ENCODE measurements at regions not wholly inside any gene's neighbourhood (a gene's known extent, or its start where the extent isn't known, plus 50 kb on each side); places are given as distances from the start of the nearest gene placed in this dataset.

- DNase-seq (no peak), ATAC-seq (no peak)
- Mint-ChIP-seq H3K9me3 (no peaks in the 10 kb centered on the region), H3K27me3 (no peaks in the 10 kb centered on the region), H3K4me3 (no peak overlapping the region), H3K36me3 (ENCODE audit: low read depth) (no peaks in the 10 kb centered on the region), H3K27ac (no peak overlapping the region), H3K4me1 (no peaks in the 10 kb centered on the region)
Observed at GRCh38 chr2:4499316-4500030, 796.1 kb downstream of the DCDC2C start.

- DNase-seq (no peak), ATAC-seq (no peak)
- H3K27me3 Mint-ChIP-seq: no peaks in the 10 kb centered on the region
- H3K27ac Mint-ChIP-seq: no peak overlapping the region
- H3K4me3 Mint-ChIP-seq: no peak overlapping the region
- H3K36me3 Mint-ChIP-seq (ENCODE audit: low read depth): no peaks in the 10 kb centered on the region
- H3K4me1 Mint-ChIP-seq: no peaks in the 10 kb centered on the region
- no peaks in the 10 kb centered on the region for H3K9me3 Mint-ChIP-seq
Observed at GRCh38 chr2:4501525-4501924, 798.1 kb downstream of the DCDC2C start.

GRCh38 chr2:4502230-4502843 is 799.0 kb downstream of the DCDC2C start:
- Mint-ChIP-seq H3K4me3 (no peak overlapping the region), H3K4me1 (no peaks in the 10 kb centered on the region), H3K9me3 (no peaks in the 10 kb centered on the region), H3K27me3 (no peaks in the 10 kb centered on the region), H3K27ac (no peak overlapping the region), H3K36me3 (ENCODE audit: low read depth) (no peaks in the 10 kb centered on the region)
- DNase-seq: no peak
- no peak for ATAC-seq

- Mint-ChIP-seq H3K36me3 (ENCODE audit: low read depth) (no peaks in the 10 kb centered on the region), H3K4me1 (no peaks in the 10 kb centered on the region), H3K27ac (no peak overlapping the region), H3K27me3 (no peaks in the 10 kb centered on the region), H3K9me3 (peaks cover 11% of the 10 kb centered on the region), H3K4me3 (no peak overlapping the region)
- no peak for ATAC-seq
- DNase-seq: no peak
Observed at GRCh38 chr2:4507661-4508060, 804.3 kb downstream of the DCDC2C start.

GRCh38 chr2:4515871-4516761 is 812.7 kb downstream of the DCDC2C start:
- H3K9me3 Mint-ChIP-seq: peaks cover 16% of the 10 kb centered on the region
- no peak for ATAC-seq
- no peak overlapping the region for H3K4me3 Mint-ChIP-seq
- H3K36me3 Mint-ChIP-seq (ENCODE audit: low read depth): no peaks in the 10 kb centered on the region
- no peaks in the 10 kb centered on the region for H3K27me3 Mint-ChIP-seq
- H3K27ac Mint-ChIP-seq: no peak overlapping the region
- no peak for DNase-seq
- no peaks in the 10 kb centered on the region for H3K4me1 Mint-ChIP-seq

GRCh38 chr2:4518596-4518995 is 815.2 kb downstream of the DCDC2C start:
- H3K9me3 Mint-ChIP-seq: peaks cover 7% of the 10 kb centered on the region
- H3K27ac Mint-ChIP-seq: no peak overlapping the region
- H3K27me3 Mint-ChIP-seq: no peaks in the 10 kb centered on the region
- ATAC-seq: no peak
- H3K4me3 Mint-ChIP-seq: no peak overlapping the region
- no peak for DNase-seq
- no peaks in the 10 kb centered on the region for H3K4me1 Mint-ChIP-seq
- no peaks in the 10 kb centered on the region for H3K36me3 Mint-ChIP-seq (ENCODE audit: low read depth)

GRCh38 chr2:4522498-4523421 is 819.4 kb downstream of the DCDC2C start:
- DNase-seq (no peak), ATAC-seq (no peak)
- H3K27ac Mint-ChIP-seq: no peak overlapping the region
- no peaks in the 10 kb centered on the region for H3K27me3 Mint-ChIP-seq
- no peaks in the 10 kb centered on the region for H3K36me3 Mint-ChIP-seq (ENCODE audit: low read depth)
- H3K4me3 Mint-ChIP-seq: no peak overlapping the region
- no peaks in the 10 kb centered on the region for H3K9me3 Mint-ChIP-seq
- H3K4me1 Mint-ChIP-seq: no peaks in the 10 kb centered on the region

GRCh38 chr2:4527416-4527815 is 824.0 kb downstream of the DCDC2C start:
- no peaks in the 10 kb centered on the region for H3K27me3 Mint-ChIP-seq
- no peaks in the 10 kb centered on the region for H3K36me3 Mint-ChIP-seq (ENCODE audit: low read depth)
- H3K9me3 Mint-ChIP-seq: peaks cover 8% of the 10 kb centered on the region
- no peak overlapping the region for H3K27ac Mint-ChIP-seq
- H3K4me1 Mint-ChIP-seq: no peaks in the 10 kb centered on the region
- ATAC-seq (no peak), DNase-seq (no peak)
- H3K4me3 Mint-ChIP-seq: no peak overlapping the region

- Mint-ChIP-seq H3K4me3 (no peak overlapping the region), H3K36me3 (ENCODE audit: low read depth) (no peaks in the 10 kb centered on the region), H3K27ac (no peak overlapping the region), H3K4me1 (no peaks in the 10 kb centered on the region), H3K27me3 (no peaks in the 10 kb centered on the region), H3K9me3 (peaks cover 8% of the 10 kb centered on the region)
- DNase-seq: no peak
- ATAC-seq: no peak
Observed at GRCh38 chr2:4528246-4528645, 824.9 kb downstream of the DCDC2C start.

GRCh38 chr2:4528773-4529172 is 825.4 kb downstream of the DCDC2C start:
- Mint-ChIP-seq H3K4me1 (no peaks in the 10 kb centered on the region), H3K9me3 (peaks cover 13% of the 10 kb centered on the region), H3K36me3 (ENCODE audit: low read depth) (no peaks in the 10 kb centered on the region), H3K27me3 (no peaks in the 10 kb centered on the region), H3K27ac (no peak overlapping the region), H3K4me3 (no peak overlapping the region)
- no peak for DNase-seq
- ATAC-seq: no peak

GRCh38 chr2:4529738-4530137 is 826.4 kb downstream of the DCDC2C start:
- no peak overlapping the region for H3K4me3 Mint-ChIP-seq
- H3K36me3 Mint-ChIP-seq (ENCODE audit: low read depth): no peaks in the 10 kb centered on the region
- H3K27me3 Mint-ChIP-seq: no peaks in the 10 kb centered on the region
- H3K27ac Mint-ChIP-seq: no peak overlapping the region
- ATAC-seq: no peak
- H3K9me3 Mint-ChIP-seq: peaks cover 13% of the 10 kb centered on the region
- DNase-seq: no peak
- no peaks in the 10 kb centered on the region for H3K4me1 Mint-ChIP-seq

GRCh38 chr2:4530231-4530630 is 826.9 kb downstream of the DCDC2C start:
- Mint-ChIP-seq H3K4me3 (no peak overlapping the region), H3K27ac (no peak overlapping the region), H3K9me3 (peaks cover 13% of the 10 kb centered on the region), H3K4me1 (no peaks in the 10 kb centered on the region), H3K27me3 (no peaks in the 10 kb centered on the region), H3K36me3 (ENCODE audit: low read depth) (no peaks in the 10 kb centered on the region)
- no peak for DNase-seq
- ATAC-seq: no peak

- H3K27ac Mint-ChIP-seq: no peak overlapping the region
- no peaks in the 10 kb centered on the region for H3K27me3 Mint-ChIP-seq
- no peak overlapping the region for H3K4me3 Mint-ChIP-seq
- no peaks in the 10 kb centered on the region for H3K36me3 Mint-ChIP-seq (ENCODE audit: low read depth)
- H3K4me1 Mint-ChIP-seq: no peaks in the 10 kb centered on the region
- H3K9me3 Mint-ChIP-seq: peaks cover 16% of the 10 kb centered on the region
- DNase-seq: no peak
- ATAC-seq: no peak
Observed at GRCh38 chr2:4533806-4534205, 830.4 kb downstream of the DCDC2C start.

- H3K9me3 Mint-ChIP-seq: peaks cover 8% of the 10 kb centered on the region
- no peaks in the 10 kb centered on the region for H3K27me3 Mint-ChIP-seq
- ATAC-seq: no peak
- no peak for DNase-seq
- no peaks in the 10 kb centered on the region for H3K4me1 Mint-ChIP-seq
- no peak overlapping the region for H3K27ac Mint-ChIP-seq
- no peaks in the 10 kb centered on the region for H3K36me3 Mint-ChIP-seq (ENCODE audit: low read depth)
- H3K4me3 Mint-ChIP-seq: no peak overlapping the region
Observed at GRCh38 chr2:4539121-4539520, 835.7 kb downstream of the DCDC2C start.
